ENCODE measurements at regions not wholly inside any gene's neighbourhood (a gene's known extent, or its start where the extent isn't known, plus 50 kb on each side); places are given as distances from the start of the nearest gene placed in this dataset.

- DNase-seq (ENCODE audit: low spot score): no peak
These were observed 51.2 kb upstream of the ABCC4 start for GRCh38 chr13:95352486-95352885.

- DNase-seq (ENCODE audit: low spot score): no peak
These were observed 52.9 kb upstream of the ABCC4 start for GRCh38 chr13:95354156-95354555.

GRCh38 chr13:95354680-95355487, 53.6 kb upstream of the ABCC4 start:
- no peak for DNase-seq (ENCODE audit: low spot score)

GRCh38 chr13:95355494-95355893, 54.2 kb upstream of the ABCC4 start:
- DNase-seq (ENCODE audit: low spot score): no peak

GRCh38 chr13:95356916-95357315, 55.7 kb upstream of the ABCC4 start:
- DNase-seq (ENCODE audit: low spot score): no peak

GRCh38 chr13:95357875-95358274, 56.6 kb upstream of the ABCC4 start:
- no peak for DNase-seq (ENCODE audit: low spot score)

- no peak for DNase-seq (ENCODE audit: low spot score)
These were observed 58.8 kb upstream of the ABCC4 start for GRCh38 chr13:95360052-95360451.

GRCh38 chr13:95360464-95361097, 59.3 kb upstream of the ABCC4 start:
- DNase-seq (ENCODE audit: low spot score): no peak

GRCh38 chr13:95361686-95362085, 60.4 kb upstream of the ABCC4 start:
- no peak for DNase-seq (ENCODE audit: low spot score)

- DNase-seq (ENCODE audit: low spot score): no peak
These were observed 61.4 kb upstream of the ABCC4 start for GRCh38 chr13:95362666-95363065.

- no peak for DNase-seq (ENCODE audit: low spot score)
These were observed 66.1 kb upstream of the ABCC4 start for GRCh38 chr13:95367309-95367843.

- DNase-seq (ENCODE audit: low spot score): no peak
These were observed 67.7 kb upstream of the ABCC4 start for GRCh38 chr13:95368998-95369397.

GRCh38 chr13:95375706-95376105, 74.5 kb upstream of the ABCC4 start:
- no peak for DNase-seq (ENCODE audit: low spot score)

- DNase-seq (ENCODE audit: low spot score): no peak
These were observed 77.4 kb upstream of the ABCC4 start for GRCh38 chr13:95378603-95379002.

- peak; percentile 71 for DNase-seq (ENCODE audit: low spot score)
These were observed 79.4 kb upstream of the ABCC4 start for GRCh38 chr13:95380468-95381211.

- no peak for DNase-seq (ENCODE audit: low spot score)
These were observed 79.9 kb upstream of the ABCC4 start for GRCh38 chr13:95381212-95381527.

GRCh38 chr13:95382411-95382810, 81.2 kb upstream of the ABCC4 start:
- DNase-seq (ENCODE audit: low spot score): no peak

GRCh38 chr13:95382916-95383315, 81.7 kb upstream of the ABCC4 start:
- no peak for DNase-seq (ENCODE audit: low spot score)

GRCh38 chr13:95385373-95385772, 84.1 kb upstream of the ABCC4 start:
- no peak for DNase-seq (ENCODE audit: low spot score)

GRCh38 chr13:95385798-95386197, 84.5 kb upstream of the ABCC4 start:
- no peak for DNase-seq (ENCODE audit: low spot score)

GRCh38 chr13:95386370-95386769, 85.1 kb upstream of the ABCC4 start:
- no peak for DNase-seq (ENCODE audit: low spot score)

GRCh38 chr13:95387733-95388207, 86.5 kb upstream of the ABCC4 start:
- DNase-seq (ENCODE audit: low spot score): no peak
